SK-N-MC (cell line): ENCODE measurements at regions not wholly inside any gene's neighbourhood (a gene's known extent, or its start where the extent isn't known, plus 50 kb on each side); places are given as distances from the start of the nearest gene placed in this dataset.

Experiments used
- DNase-seq: peaks from one replicate; pipeline ENCODE4 v3.0.0-alpha.2; 2011; ENCODE audit warnings: low read depth, low spot score
- H3K27ac ChIP-seq: fragments of 200-600 bp; sonication (generic); 2 replicates; pipeline ENCODE4 v1.5.1; 2016; ENCODE audit warnings: mixed run types
- H3K36me3 ChIP-seq: fragments of 200-600 bp; sonication (generic); 2 replicates; pipeline ENCODE4 v1.6.1; 2017; ENCODE audit warnings: antibody characterized with exemption, low read length, mixed read lengths; ENCODE audit not compliant: insufficient read depth
- H3K4me3 ChIP-seq: fragments of 200-600 bp; sonication (generic); 2 replicates; pipeline ENCODE4 v1.5.1; 2016
- H3K9ac ChIP-seq: fragments of 200-600 bp; sonication (generic); 2 replicates; pipeline ENCODE4 v1.8.0; 2017; ENCODE audit warnings: mixed run types, mixed read lengths; ENCODE audit not compliant: insufficient read length
- H3K9me3 ChIP-seq: fragments of 200-600 bp; sonication (generic); 2 replicates; pipeline ENCODE4 v1.6.1; 2017; ENCODE audit warnings: low read depth, mild to moderate bottlenecking, antibody characterized with exemption, low read length, moderate library complexity, mixed read lengths
- EZH2 ChIP-seq: fragments of 200-600 bp; sonication (generic); IDR thresholded peaks from one replicate; pipeline ENCODE4 v1.6.1; 2017; ENCODE audit warnings: antibody characterized with exemption
- FOXP2 ChIP-seq: optimal IDR thresholded peaks from 2 replicates; pipeline ENCODE3; 2011; ENCODE audit warnings: mild to moderate bottlenecking, moderate library complexity; ENCODE audit not compliant: insufficient read depth; ENCODE audit errors: extremely low read length, control extremely low read depth
- POLR2AphosphoS5 ChIP-seq: IDR thresholded peaks from 2 replicates; pipeline ENCODE4 v1.6.1; 2012; ENCODE audit warnings: mild to moderate bottlenecking, low read depth, low read length, borderline replicate concordance

DNA sequence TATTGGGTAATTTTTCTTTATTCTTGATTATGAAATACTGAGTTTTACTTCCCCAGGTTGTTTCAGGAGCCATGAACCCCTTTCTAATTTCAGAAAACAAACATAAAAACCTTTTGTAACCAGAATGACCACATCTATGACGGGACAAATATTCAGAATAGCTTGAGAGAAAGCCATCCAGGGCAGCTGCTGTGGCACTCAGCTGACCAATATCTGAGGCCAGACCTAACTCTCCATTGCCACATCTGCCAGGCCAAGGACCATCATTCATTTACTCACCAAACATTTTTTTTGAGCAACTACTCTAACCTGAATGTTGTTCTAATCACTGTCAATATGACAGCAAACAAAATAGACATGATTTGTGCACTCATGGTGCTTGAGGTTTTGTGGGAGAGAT is 608.3 kb upstream of the PKN2 start:
- H3K4me3 ChIP-seq = no peak overlapping the region
- no peak for DNase-seq
- TF ChIP-seq POLR2AphosphoS5 (no peak), EZH2 (no peak), FOXP2 (no peak)
- H3K36me3 ChIP-seq = no peaks in the 10 kb centered on the region
- no peaks in the 10 kb centered on the region for H3K9me3 ChIP-seq
- no peak overlapping the region for H3K9ac ChIP-seq
- H3K27ac ChIP-seq = no peak overlapping the region

- Histone ChIP-seq H3K9ac (no peak overlapping the region), H3K36me3 (no peaks in the 10 kb centered on the region), H3K4me3 (no peak overlapping the region), H3K27ac (no peak overlapping the region), H3K9me3 (no peaks in the 10 kb centered on the region)
- DNase-seq = no peak
- no peak for TF ChIP-seq EZH2
- TF ChIP-seq FOXP2 = no peak
- TF ChIP-seq POLR2AphosphoS5 = no peak
Observed at GRCh38 chr1:88079036-88079435, 605.0 kb upstream of the PKN2 start.

DNA sequence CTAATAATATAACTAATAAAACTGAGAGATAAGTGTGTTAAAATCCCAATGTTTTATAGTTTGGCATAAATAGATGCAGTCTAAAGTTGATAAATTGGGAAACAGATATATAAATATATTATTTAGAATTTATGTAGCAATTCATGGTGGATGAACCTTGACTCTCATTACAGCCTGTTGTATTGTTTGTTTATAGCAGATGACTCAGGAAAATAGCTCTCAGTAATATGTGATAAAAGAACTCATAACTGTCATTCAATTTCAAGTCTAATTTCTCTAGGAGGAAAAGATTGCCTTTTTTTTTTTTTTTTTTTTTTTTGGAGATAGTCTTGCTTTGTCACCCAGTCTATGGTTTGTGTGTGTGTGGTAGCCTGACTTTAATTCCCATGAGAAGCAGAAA is 603.2 kb upstream of the PKN2 start:
- TF ChIP-seq EZH2 (no peak), POLR2AphosphoS5 (no peak), FOXP2 (no peak)
- no peak for DNase-seq
- H3K27ac ChIP-seq = no peak overlapping the region
- H3K9me3 ChIP-seq = no peaks in the 10 kb centered on the region
- no peak overlapping the region for H3K4me3 ChIP-seq
- H3K36me3 ChIP-seq = no peaks in the 10 kb centered on the region
- no peak overlapping the region for H3K9ac ChIP-seq

DNA sequence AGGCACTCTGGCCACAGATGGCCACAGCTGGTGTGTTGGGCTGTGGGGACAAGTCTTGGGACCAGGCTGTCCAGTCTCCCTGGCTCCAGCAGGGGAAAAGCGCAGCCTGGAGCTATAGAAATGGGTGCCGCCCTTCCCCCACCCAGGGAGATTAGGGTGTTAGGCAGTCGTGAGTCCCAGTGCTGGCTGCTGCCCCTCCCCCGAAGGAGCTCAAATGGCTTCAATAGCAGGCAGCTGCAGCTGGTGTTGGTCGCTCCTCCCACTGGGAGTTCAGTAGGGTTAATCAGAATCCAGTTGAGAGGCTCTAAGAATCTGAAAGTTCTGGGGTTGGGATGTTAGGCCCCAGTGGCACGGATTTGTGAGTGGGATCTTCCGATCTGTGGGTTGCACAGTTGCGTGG is 595.6 kb upstream of the PKN2 start:
- no peak overlapping the region for H3K4me3 ChIP-seq
- DNase-seq = no peak
- H3K27ac ChIP-seq = no peak overlapping the region
- H3K9ac ChIP-seq = no peak overlapping the region
- H3K9me3 ChIP-seq = no peaks in the 10 kb centered on the region
- H3K36me3 ChIP-seq = no peaks in the 10 kb centered on the region
- TF ChIP-seq EZH2 (no peak), POLR2AphosphoS5 (no peak), FOXP2 (no peak)

DNA sequence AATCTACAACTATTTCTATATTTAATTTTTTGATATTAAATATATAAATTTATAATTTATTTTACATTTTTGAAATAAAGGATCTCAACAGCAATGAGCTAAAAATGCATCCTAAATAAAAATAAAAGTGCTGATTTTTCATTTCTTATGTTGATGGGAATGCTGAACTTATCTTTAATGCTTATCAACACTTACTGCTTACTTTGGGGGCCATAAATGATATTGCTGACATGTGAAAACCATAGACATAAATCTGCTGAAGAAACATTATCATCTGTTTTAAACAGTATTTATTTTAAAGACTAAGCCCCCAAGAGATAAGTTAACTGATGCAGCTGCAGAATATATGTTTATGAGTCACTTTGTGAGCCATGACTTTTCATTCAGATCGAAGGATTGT is 594.1 kb upstream of the PKN2 start:
- no peak overlapping the region for H3K27ac ChIP-seq
- H3K36me3 ChIP-seq = no peaks in the 10 kb centered on the region
- TF ChIP-seq FOXP2 (no peak), POLR2AphosphoS5 (no peak), EZH2 (no peak)
- H3K9ac ChIP-seq = no peak overlapping the region
- no peaks in the 10 kb centered on the region for H3K9me3 ChIP-seq
- H3K4me3 ChIP-seq = no peak overlapping the region
- no peak for DNase-seq

DNA sequence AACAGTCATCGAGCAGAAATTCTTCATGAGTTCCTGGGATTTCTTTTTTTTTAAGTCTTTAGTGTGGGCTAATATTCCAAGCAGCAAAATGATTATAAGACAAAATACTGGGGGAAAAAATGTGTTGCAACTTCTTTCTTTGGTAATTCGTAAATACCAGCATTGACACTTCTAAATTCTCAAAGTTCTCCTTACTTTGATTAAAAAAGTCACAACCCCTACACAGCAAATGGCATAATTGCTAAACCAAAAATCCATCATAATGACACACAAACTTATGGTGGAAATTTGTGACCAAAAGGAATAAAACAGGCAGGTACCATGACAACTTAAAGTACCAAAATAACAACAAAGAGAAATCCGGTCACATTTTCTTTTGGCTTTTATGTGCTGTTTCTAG is 585.2 kb upstream of the PKN2 start:
- TF ChIP-seq FOXP2 (no peak), EZH2 (no peak), POLR2AphosphoS5 (no peak)
- no peak for DNase-seq
- Histone ChIP-seq H3K27ac (no peak overlapping the region), H3K9me3 (no peaks in the 10 kb centered on the region), H3K36me3 (no peaks in the 10 kb centered on the region), H3K4me3 (no peak overlapping the region), H3K9ac (no peak overlapping the region)

GRCh38 chr1:88101041-88101440 is 583.0 kb upstream of the PKN2 start:
- TF ChIP-seq POLR2AphosphoS5 (no peak), EZH2 (no peak), FOXP2 (no peak)
- Histone ChIP-seq H3K36me3 (no peaks in the 10 kb centered on the region), H3K9ac (no peak overlapping the region), H3K27ac (no peak overlapping the region), H3K9me3 (no peaks in the 10 kb centered on the region), H3K4me3 (no peak overlapping the region)
- no peak for DNase-seq

DNA sequence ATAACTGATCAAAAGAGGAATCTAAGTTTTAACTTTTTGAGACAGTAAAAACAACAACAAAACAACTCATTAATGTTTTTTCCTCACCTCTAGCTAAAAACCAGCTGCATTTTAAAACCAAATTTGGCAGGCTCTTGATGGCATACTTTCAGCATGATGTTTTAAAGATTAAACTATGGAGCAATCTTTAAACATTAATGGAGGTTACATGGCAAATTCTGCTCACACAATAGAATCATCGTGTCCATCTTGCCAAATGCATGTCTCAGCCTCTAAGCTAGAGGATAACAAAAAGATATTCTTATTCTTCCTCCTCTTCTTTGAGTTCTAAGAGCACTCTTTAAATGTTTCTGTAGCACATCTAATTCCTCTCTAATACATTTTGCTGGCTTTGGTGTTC is 579.8 kb upstream of the PKN2 start:
- Histone ChIP-seq H3K9ac (no peak overlapping the region), H3K4me3 (no peak overlapping the region), H3K27ac (no peak overlapping the region), H3K36me3 (no peaks in the 10 kb centered on the region), H3K9me3 (no peaks in the 10 kb centered on the region)
- TF ChIP-seq POLR2AphosphoS5 (no peak), EZH2 (no peak), FOXP2 (no peak)
- DNase-seq = no peak

DNA sequence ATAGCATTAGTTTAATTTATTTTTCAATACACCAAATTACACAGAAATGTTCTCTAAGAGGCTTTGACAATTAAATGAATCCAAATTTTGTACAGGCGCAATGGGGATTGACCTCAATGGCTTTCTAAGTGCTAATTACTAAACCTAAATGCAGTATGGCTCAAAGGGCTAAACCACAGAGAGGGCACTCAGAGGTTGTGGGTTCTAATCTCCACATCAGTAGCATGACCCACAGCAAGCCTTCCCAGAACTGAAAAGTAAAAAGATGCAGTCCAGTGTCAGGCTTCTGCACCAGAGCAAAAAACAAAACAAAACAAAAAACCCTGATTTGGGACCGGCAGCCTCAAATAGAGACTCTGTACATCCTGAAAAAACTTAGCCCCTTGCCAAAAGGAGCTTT is 579.2 kb upstream of the PKN2 start:
- H3K27ac ChIP-seq = no peak overlapping the region
- no peaks in the 10 kb centered on the region for H3K36me3 ChIP-seq
- H3K9me3 ChIP-seq = no peaks in the 10 kb centered on the region
- H3K9ac ChIP-seq = no peak overlapping the region
- no peak for TF ChIP-seq FOXP2
- no peak for TF ChIP-seq POLR2AphosphoS5
- no peak for TF ChIP-seq EZH2
- DNase-seq = no peak
- H3K4me3 ChIP-seq = no peak overlapping the region
